GM23338 (cell line): ENCODE measurements at regions not wholly inside any gene's neighbourhood (a gene's known extent, or its start where the extent isn't known, plus 50 kb on each side); places are given as distances from the start of the nearest gene placed in this dataset.

Experiments
- CTCF ChIP-seq, 2 experiments: fragments of 200-600 bp in 1 of 2; sonication (generic) in 1 of 2; conservative IDR thresholded peaks; 2 replicates each; pipeline versions ENCODE4 v1.5.1 to v1.6.1; 2016 to 2017; ENCODE audit warnings: antibody characterized with exemption in 2 of 2, low read depth in 2 of 2, mild to moderate bottlenecking in 2 of 2, moderate library complexity in 1 of 2
- EZH2 ChIP-seq: fragments of 200-600 bp; sonication (generic); IDR thresholded peaks from one replicate; pipeline ENCODE4 v1.8.0; 2017; ENCODE audit warnings: antibody characterized with exemption, mild to moderate bottlenecking, low read depth; ENCODE audit not compliant: unreplicated experiment
- EZH2phosphoT487 ChIP-seq: fragments of 200-600 bp; sonication (generic); IDR thresholded peaks from one replicate; pipeline ENCODE4 v1.8.1; 2018; ENCODE audit warnings: antibody characterized with exemption; ENCODE audit not compliant: unreplicated experiment
- REST ChIP-seq: IDR thresholded peaks from one replicate; pipeline ENCODE4 v1.6.1; 2018; ENCODE audit warnings: antibody characterized with exemption; ENCODE audit not compliant: unreplicated experiment
- ZNF114 ChIP-seq: fragments of 250-450 bp; sonication (Bioruptor Pico); IDR thresholded peaks from 2 replicates; pipeline ENCODE4 v1.5.0; 2020; ENCODE audit warnings: mild to moderate bottlenecking, moderate library complexity

- TF ChIP-seq CTCF (conservative IDR thresholded peaks at IDR 0.05; ENCODE audit: low read depth in 2 of 2) = no peak; a peak in 1 of 4 replicates
- TF ChIP-seq EZH2phosphoT487 = no peak
- TF ChIP-seq REST = no peak
- TF ChIP-seq EZH2 = no peak
- no peak for TF ChIP-seq ZNF114 (CRISPR knock-in tag)
Measured at GRCh38 chr2:236944561-236944960, 141.1 kb upstream of the COPS8 start.
